GM21515 (cell line): ENCODE measurements at regions not wholly inside any gene's neighbourhood (a gene's known extent, or its start where the extent isn't known, plus 50 kb on each side); places are given as distances from the start of the nearest gene placed in this dataset.

Experiments
- ATAC-seq: cut with Tn5 transposase; IDR thresholded peaks from one replicate; pipeline ENCODE4 v1.9.1; 2021; ENCODE audit not compliant: unreplicated experiment

GRCh38 chr3:72470904-72471417 lies 377.3 kb downstream of the SHQ1 start:
- no peak for ATAC-seq

GRCh38 chr3:72465853-72466252 lies 382.4 kb downstream of the SHQ1 start:
- no peak for ATAC-seq

- no peak for ATAC-seq
Observed at GRCh38 chr3:72463083-72463482, 385.2 kb downstream of the SHQ1 start.

GRCh38 chr3:72462595-72463011 lies 385.6 kb downstream of the SHQ1 start:
- no peak for ATAC-seq

GRCh38 chr3:72461787-72462186 lies 386.5 kb downstream of the SHQ1 start:
- ATAC-seq: no peak

- ATAC-seq: no peak
Observed at GRCh38 chr3:72460205-72461174, 387.8 kb downstream of the SHQ1 start.

- ATAC-seq: no peak
Observed at GRCh38 chr3:72459588-72459987, 388.7 kb downstream of the SHQ1 start.

GRCh38 chr3:72458375-72458774 lies 389.9 kb downstream of the SHQ1 start:
- ATAC-seq: no peak

GRCh38 chr3:72454441-72454840 lies 393.8 kb downstream of the SHQ1 start:
- no peak for ATAC-seq

GRCh38 chr3:72453706-72454105 lies 394.5 kb downstream of the SHQ1 start:
- ATAC-seq: no peak

- no peak for ATAC-seq
Observed at GRCh38 chr3:72452745-72453144, 395.5 kb downstream of the SHQ1 start.

- ATAC-seq: no peak
Observed at GRCh38 chr3:72451841-72452240, 396.4 kb downstream of the SHQ1 start.

GRCh38 chr3:72449551-72449950 lies 398.7 kb downstream of the SHQ1 start:
- ATAC-seq: no peak

GRCh38 chr3:72448858-72449257 lies 399.4 kb downstream of the SHQ1 start:
- ATAC-seq: no peak

- ATAC-seq: no peak
Observed at GRCh38 chr3:72448375-72448823, 399.8 kb downstream of the SHQ1 start.

GRCh38 chr3:72447059-72447946 lies 400.9 kb downstream of the SHQ1 start:
- ATAC-seq: peak; percentile 85

- ATAC-seq: peak; percentile 32
Observed at GRCh38 chr3:72446218-72447058, 401.8 kb downstream of the SHQ1 start, which contains the start of gene RYBP. TSS of gene RYBP (minus strand) at chr3:72446621.

GRCh38 chr3:72445827-72446217 lies 402.4 kb downstream of the SHQ1 start:
- no peak for ATAC-seq

- no peak for ATAC-seq
Observed at GRCh38 chr3:72444656-72445223, 403.5 kb downstream of the SHQ1 start.

GRCh38 chr3:72442759-72443158 lies 405.5 kb downstream of the SHQ1 start:
- no peak for ATAC-seq
